ENCODE measurements at regions not wholly inside any gene's neighbourhood (a gene's known extent, or its start where the extent isn't known, plus 50 kb on each side); places are given as distances from the start of the nearest gene placed in this dataset.

DNA sequence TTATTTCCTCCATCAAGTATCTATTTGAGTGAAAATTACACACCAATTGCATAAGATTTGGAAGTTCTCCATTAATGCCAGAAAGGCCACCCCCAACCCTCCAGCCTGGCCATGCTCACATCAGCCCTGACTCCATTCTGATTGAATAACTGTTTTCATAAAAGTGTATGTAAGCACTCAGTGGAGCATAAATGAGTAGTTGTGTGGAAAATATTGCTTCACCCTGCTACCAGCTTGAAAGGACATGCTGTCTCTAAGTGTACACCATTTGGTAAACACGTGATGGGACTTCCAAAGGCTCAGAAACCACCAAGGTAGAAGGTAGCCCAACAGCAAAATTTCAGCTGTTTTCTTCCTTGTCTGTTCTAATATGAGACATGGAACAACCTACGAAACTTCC is 393.8 kb downstream of the ZNF385D start:
- H3K9me3 Mint-ChIP-seq (ENCODE audit: low read depth) = peaks cover 16% of the 10 kb centered on the region
- no peaks in the 10 kb centered on the region for H3K27me3 Mint-ChIP-seq
- H3K4me3 Mint-ChIP-seq (ENCODE audit: low read depth) = no peak overlapping the region

DNA sequence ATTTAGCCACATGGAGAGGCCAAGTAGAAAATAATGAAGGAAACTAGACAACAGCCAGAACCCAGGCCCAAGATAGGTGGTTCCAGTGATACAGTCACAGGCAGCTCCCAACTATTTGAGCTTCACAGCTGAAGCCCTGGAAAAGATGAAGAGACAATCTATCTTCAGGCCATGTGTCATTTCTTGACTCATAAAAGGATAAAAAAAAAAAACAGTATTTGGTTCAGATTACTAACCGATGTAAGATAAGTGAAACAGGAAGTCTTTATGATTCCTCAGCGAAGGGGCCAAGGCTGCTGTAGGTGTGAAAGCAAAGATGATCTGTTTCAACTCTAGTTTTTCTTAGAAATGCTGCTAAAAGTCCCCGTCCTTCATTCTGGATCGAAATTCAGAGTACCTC is 394.6 kb downstream of the ZNF385D start:
- no peak for DNase-seq (ENCODE audit: low spot score, unreplicated experiment)
- Mint-ChIP-seq H3K9me3 (ENCODE audit: low read depth) (peaks cover 13% of the 10 kb centered on the region), H3K4me1 (ENCODE audit: low read depth) (peaks cover 2% of the 10 kb centered on the region), H3K36me3 (ENCODE audit: insufficient read depth) (no peaks in the 10 kb centered on the region), H3K27ac (no peak overlapping the region), H3K4me3 (ENCODE audit: low read depth) (no peak overlapping the region), H3K27me3 (no peaks in the 10 kb centered on the region)
- TF ChIP-seq, protein P1, sequence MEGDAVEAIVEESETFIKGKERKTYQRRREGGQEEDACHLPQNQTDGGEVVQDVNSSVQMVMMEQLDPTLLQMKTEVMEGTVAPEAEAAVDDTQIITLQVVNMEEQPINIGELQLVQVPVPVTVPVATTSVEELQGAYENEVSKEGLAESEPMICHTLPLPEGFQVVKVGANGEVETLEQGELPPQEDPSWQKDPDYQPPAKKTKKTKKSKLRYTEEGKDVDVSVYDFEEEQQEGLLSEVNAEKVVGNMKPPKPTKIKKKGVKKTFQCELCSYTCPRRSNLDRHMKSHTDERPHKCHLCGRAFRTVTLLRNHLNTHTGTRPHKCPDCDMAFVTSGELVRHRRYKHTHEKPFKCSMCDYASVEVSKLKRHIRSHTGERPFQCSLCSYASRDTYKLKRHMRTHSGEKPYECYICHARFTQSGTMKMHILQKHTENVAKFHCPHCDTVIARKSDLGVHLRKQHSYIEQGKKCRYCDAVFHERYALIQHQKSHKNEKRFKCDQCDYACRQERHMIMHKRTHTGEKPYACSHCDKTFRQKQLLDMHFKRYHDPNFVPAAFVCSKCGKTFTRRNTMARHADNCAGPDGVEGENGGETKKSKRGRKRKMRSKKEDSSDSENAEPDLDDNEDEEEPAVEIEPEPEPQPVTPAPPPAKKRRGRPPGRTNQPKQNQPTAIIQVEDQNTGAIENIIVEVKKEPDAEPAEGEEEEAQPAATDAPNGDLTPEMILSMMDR (IDR thresholded peaks at IDR 0.05; ENCODE audit: unreplicated experiment) = no peak

More for the DNA sequence above, 393.8 kb downstream of the ZNF385D start:
- H3K27ac Mint-ChIP-seq = no peak overlapping the region
- TF ChIP-seq, protein P1 (IDR thresholded peaks at IDR 0.05; ENCODE audit: unreplicated experiment) = no peak
- H3K36me3 Mint-ChIP-seq (ENCODE audit: insufficient read depth) = no peaks in the 10 kb centered on the region
- DNase-seq (ENCODE audit: low spot score, unreplicated experiment) = no peak
- peaks cover 2% of the 10 kb centered on the region for H3K4me1 Mint-ChIP-seq (ENCODE audit: low read depth)

DNA sequence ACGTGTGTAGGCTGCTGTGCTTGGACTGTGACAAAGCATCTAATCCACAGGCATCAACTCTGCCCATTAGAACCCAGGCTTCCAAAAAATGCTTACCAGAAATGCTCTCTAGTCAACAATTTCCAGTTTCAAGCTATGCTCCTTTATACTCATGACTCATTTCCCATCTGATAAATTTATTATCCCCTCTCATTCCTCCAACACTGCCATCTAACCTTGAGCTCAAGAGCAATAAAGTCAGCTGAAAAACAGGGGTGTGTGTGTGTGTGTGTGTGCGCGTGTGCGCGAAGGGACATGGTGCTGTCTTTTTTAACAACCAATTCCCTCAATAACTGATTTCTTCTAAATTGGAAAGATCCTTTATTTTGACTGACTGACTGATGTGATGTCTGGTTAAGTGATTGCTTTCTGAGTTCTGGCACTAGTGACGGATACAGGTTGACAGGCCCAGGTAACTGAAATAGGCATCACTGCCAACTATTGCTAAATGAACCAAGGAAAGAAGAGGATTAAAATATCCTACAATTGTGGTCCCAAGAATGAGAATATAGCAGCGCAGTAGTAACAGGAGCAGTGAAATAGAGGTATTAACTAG is 405.5 kb downstream of the ZNF385D start:
- Mint-ChIP-seq H3K9me3 (ENCODE audit: low read depth) (peaks cover 2% of the 10 kb centered on the region), H3K4me3 (ENCODE audit: low read depth) (no peak overlapping the region), H3K27ac (no peak overlapping the region), H3K36me3 (ENCODE audit: insufficient read depth) (no peaks in the 10 kb centered on the region), H3K4me1 (ENCODE audit: low read depth) (no peaks in the 10 kb centered on the region), H3K27me3 (no peaks in the 10 kb centered on the region)
- TF ChIP-seq, protein P1 (IDR thresholded peaks at IDR 0.05; ENCODE audit: unreplicated experiment) = no peak
- DNase-seq (ENCODE audit: low spot score, unreplicated experiment) = no peak

DNA sequence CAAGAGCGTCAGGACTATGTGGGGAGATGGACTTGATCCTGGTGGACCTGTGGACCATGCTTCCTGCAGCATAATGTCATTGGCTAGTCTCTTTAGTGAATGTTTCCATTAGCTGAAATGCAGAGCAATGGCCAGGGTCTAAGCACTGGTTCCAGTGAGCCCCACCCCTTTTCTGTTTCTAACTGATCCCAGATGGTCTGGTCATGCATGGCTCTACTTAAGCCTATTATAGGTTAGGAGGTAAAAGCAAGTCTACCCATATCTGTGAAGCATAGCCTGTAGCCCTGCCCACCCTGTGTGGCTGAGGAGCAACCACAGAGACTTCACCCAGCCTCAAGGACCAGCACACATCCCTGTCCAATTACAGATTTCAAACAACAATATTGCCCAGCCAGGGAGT is 419.2 kb downstream of the ZNF385D start:
- H3K36me3 Mint-ChIP-seq (ENCODE audit: insufficient read depth) = no peaks in the 10 kb centered on the region
- no peaks in the 10 kb centered on the region for H3K27me3 Mint-ChIP-seq
- H3K4me1 Mint-ChIP-seq (ENCODE audit: low read depth) = no peaks in the 10 kb centered on the region
- H3K9me3 Mint-ChIP-seq (ENCODE audit: low read depth) = peaks cover 8% of the 10 kb centered on the region
- no peak overlapping the region for H3K4me3 Mint-ChIP-seq (ENCODE audit: low read depth)
- H3K27ac Mint-ChIP-seq = no peak overlapping the region
- DNase-seq (ENCODE audit: low spot score, unreplicated experiment) = no peak
- TF ChIP-seq, protein P1 (IDR thresholded peaks at IDR 0.05; ENCODE audit: unreplicated experiment) = no peak

DNA sequence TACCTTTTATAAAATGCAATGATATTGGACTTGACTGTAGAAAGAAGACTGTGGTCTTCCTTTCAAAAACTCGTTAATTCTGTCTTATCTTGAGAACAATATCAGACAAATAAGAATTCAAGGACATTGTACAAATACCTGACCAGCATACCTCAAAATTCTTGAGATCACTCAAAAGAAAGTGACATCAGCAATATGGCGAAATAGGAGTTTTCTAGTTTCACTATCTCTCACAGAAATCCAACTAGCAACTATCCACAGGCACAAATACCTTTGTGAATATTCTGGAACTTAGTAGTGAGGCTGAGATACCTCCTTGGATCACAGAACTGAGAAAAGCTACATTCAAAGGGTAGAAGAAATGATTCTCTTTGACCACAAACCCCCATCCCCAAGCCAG is 419.7 kb downstream of the ZNF385D start:
- DNase-seq (ENCODE audit: low spot score, unreplicated experiment) = no peak
- Mint-ChIP-seq H3K36me3 (ENCODE audit: insufficient read depth) (no peaks in the 10 kb centered on the region), H3K27me3 (no peaks in the 10 kb centered on the region), H3K9me3 (ENCODE audit: low read depth) (peaks cover 8% of the 10 kb centered on the region), H3K27ac (no peak overlapping the region), H3K4me1 (ENCODE audit: low read depth) (no peaks in the 10 kb centered on the region), H3K4me3 (ENCODE audit: low read depth) (no peak overlapping the region)
- TF ChIP-seq, protein P1 (IDR thresholded peaks at IDR 0.05; ENCODE audit: unreplicated experiment) = no peak

All from progenitor cell of endocrine pancreas (in vitro differentiated cells).